EH (cell line): ENCODE measurements at regions not wholly inside any gene's neighbourhood (a gene's known extent, or its start where the extent isn't known, plus 50 kb on each side); places are given as distances from the start of the nearest gene placed in this dataset.
"Not testable (repeated sequence)": the region's sequence is repeated elsewhere in the genome, so short reads cannot be mapped to it uniquely, and the experiment has no call there.

Source experiments
- DNase-seq: peaks from one replicate; pipeline ENCODE4 v3.0.0-alpha.2; 2015; ENCODE audit warnings: low read depth

GRCh38 chr15:72865486-72865885, 81.9 kb upstream of the ADPGK start:
- DNase-seq: no peak

GRCh38 chr15:72864681-72865080, 81.1 kb upstream of the ADPGK start:
- DNase-seq: no peak

- DNase-seq: no peak
Observed at GRCh38 chr15:72861354-72861910, 77.9 kb upstream of the ADPGK start.

DNA sequence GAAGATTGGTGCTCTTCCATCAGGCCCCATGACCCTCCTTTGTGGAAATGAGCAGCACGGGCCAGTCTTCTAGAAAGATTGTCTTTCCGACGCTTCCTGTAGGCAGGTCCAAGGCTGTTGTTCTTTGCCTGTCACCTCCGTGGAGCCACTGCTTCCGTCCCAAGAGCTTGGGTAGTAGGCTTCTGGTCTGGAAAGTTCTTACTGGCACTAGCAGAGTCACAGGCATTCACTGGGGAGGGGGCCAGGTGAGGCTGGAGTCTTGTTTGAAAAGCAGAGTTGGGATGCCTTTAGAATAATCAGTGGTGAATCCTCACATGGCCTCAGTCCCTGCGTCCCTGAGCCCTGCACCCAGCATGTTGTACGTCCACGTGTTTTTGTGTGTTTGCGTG, 76.2 kb upstream of the ADPGK start:
- no peak for DNase-seq

DNA sequence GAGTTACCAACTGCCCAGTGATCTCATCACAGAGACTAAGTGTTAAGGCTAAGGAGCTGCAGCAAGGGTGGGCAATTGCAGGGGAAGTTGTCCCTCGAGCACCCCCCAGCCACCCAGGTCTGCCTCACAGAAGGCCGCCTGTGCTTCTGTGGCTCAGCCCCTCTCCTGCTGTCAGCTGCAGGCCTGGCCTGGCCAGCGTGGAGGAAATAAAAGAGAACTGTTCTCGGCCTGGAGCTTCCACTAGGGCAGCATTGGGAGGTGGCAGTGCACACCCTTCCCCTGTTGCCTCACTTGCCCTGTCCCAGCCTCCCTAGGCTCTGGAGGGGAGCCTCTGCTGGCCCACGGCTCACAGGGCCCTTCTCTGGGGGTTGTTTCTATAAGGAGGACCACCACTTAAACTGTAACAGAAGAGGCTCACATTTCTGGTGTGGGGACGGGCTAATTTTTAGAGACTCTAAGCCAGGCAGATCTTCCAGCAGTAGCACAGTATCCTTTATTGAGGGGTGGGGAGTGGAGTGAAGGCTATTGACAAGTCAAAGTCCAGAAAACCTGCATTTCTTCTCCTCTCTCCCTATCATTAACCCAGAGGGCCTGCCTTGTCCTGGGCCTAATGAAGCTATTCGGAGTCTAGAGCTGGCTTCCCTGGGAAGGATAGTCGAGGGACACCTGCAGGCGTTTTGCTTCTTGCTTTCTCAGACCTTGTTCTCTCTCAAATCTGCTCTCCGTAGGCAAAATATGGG, 75.6 kb upstream of the ADPGK start:
- no peak for DNase-seq

DNA sequence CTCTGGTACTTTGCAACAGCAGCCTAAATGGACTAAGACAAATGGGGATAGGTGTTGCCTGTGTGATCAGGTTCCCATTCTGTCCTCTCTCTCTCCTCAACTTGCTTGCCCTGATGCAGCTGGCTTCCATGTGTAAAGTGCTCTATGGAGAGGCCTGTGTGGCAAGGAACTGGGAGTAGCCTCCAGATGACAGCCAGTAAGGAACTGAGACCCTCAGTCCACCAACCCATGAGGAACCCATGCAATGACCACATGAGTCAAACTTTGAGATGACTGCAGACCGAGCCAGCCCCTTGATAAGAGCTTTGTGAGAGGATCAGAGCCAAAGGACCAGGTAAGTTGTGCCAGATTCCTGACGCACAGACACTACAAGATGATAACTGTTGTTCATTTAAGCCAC, 74.6 kb upstream of the ADPGK start:
- DNase-seq: no peak

GRCh38 chr15:72857331-72858063, 73.9 kb upstream of the ADPGK start:
- no peak for DNase-seq

DNA sequence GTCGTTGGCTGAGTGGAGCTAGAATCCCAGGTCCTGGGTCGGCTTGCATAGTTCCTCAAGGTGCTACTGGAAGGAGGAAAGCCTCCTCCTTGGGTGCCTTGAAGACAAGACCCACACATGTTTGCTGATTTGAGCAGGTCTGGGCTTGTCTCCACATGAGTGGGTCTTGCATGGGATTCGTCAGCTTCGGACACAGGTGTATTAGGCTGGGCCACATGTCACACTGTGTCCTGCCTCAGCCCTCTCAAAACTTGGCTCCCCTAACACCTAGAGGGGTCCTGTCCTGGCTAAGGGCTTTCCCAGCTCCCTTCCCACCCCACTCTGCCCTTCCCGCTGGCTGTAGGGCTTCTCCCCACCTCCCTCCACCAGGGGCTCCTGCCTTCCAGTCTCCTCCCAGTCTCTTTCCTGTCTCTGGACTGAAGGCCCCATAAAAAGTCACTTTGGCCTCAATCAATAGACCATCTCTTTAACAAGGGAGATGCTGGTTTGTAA, 73.0 kb upstream of the ADPGK start:
- no peak for DNase-seq

GRCh38 chr15:72855791-72856190, 72.2 kb upstream of the ADPGK start:
- no peak for DNase-seq

DNA sequence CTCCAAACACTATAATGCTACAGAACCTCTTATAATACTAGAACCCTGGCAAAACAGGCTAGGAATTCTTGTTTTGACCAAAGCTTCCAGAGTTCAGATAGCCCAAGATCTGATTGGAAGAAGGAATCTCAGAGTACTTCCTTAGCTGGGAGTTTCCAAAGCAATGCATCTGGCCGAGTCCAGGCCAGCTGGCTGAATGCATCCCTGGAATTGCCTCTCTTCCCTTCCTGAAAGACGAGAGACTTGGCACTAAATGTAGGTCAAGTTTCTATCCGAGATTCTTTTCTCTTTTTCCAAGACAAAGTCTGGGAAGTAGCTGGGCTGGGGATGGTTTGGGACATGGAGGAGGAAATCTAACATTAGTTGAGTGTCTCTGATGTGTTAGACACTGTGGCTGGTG, 68.7 kb upstream of the ADPGK start:
- no peak for DNase-seq

DNA sequence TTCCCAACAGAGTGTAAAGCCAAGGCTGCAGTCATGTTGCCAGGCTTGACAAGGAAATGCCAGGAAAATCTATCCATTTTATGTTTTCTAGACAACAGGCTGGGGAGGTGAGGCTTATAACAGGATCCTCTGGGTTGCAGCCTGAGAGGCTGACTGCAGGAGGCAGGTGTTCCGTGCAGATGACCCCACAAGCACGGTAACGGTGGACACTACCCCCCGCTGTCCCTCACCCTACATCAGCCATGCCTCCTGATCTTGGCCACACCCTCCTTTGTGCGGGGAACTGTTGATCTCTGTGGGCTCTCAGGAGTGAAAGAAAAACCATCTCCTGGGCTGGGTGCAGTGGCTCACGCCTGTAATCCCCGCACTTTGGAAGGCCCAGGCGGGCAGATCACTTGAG, 68.0 kb upstream of the ADPGK start:
- DNase-seq: no peak

DNA sequence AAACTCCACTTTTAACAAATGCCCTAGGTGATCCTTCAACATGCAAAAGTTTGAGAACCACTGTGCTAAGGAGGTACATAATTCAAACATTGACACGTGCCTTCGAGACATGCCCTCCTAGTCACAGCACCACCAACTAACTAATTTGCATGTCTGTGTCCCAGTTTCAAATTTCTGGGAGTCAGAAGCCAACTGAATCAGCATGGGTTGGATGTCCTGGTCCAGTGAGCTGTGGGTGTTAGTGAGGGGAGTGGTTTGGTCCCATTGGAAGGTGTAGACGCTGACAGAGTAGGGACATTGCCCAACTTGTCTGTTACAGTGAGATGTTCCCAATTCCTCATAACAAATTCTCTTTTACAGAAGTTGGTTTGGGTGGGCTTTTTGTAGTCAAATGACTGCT, 67.3 kb upstream of the ADPGK start:
- DNase-seq: no peak

DNA sequence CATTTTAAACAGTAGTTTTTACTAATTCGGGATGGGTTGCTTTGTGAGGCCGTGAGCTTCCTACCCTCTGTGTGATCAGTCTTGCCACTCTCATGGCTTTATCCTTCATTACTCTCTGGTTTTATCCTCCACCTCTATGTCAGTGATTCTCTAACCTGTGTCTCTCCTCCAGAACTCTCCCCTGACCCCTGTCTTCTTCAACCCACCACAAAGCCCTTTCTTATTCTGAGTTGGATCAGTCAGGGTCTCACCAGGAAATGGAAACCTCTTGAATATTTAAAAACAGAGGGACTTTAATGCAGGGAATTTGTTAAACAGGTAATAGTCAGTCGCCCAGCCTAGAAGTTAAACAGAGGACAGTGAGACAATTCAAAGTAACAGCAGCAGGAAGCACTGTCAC, 64.2 kb upstream of the ADPGK start:
- no peak for DNase-seq

DNA sequence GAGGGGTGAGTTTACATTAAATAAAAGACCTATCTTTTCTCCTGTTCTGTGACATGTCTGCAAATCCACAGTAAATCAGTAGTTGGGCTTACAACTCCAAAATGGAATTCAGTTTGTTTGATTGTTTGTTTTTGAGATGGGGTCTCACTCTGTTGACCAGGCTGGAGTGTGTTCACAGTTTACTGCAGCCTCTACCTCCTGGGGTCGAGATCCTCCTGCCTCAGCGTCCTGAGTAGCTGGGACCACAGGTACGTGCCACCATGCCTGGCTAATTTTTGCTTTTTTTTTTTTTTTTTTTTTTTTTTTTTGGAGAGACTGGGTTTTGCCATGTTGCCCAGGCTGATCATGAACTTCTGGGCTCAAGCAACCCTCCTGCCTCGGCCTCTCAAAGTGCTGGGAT, 63.5 kb upstream of the ADPGK start:
- no peak for DNase-seq

GRCh38 chr15:72845981-72846383, 62.4 kb upstream of the ADPGK start:
- peak; percentile 24 for DNase-seq

GRCh38 chr15:72844067-72844466, 60.5 kb upstream of the ADPGK start:
- DNase-seq: no peak

- DNase-seq: not testable (repeated sequence)
Observed at GRCh38 chr15:72843340-72843739, 59.8 kb upstream of the ADPGK start.

GRCh38 chr15:72840114-72840513, 56.6 kb upstream of the ADPGK start:
- DNase-seq: no peak

- no peak for DNase-seq
Observed at GRCh38 chr15:72838311-72838731, 54.8 kb upstream of the ADPGK start.

DNA sequence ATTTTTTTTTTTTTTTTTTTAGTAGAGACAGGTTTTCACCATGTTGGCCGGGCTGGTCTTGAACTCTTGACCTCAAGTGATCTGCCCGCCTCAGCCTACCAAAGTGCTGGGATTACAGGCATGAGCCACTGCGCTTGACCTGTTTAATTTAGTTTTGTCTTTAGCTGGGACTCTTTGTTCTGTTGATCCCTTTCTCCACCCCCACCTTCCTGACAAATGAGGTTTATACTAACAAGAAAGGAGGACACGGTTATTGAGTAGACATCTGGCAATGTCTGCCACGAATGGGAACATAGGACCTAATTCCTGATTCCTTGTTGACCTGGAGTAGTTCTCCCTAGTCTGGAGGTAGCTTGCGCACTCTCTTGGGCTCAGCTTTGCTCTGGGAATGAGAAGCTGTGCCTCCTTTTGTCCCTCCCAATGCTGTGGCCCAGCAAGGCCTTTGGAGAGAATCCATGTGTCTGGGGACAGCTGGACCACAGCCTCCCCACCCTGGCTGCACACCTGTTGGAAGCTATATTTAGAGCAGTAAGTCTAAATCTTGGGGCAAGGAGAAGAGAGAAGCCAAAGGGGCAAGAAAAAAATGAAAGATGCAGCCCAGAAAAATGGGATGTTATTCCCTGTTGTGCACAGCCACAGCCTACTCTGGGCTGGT, 53.2 kb upstream of the ADPGK start:
- DNase-seq: no peak

GRCh38 chr15:72835294-72835890, 51.8 kb upstream of the ADPGK start:
- DNase-seq: peak; percentile 10

- no peak for DNase-seq
Observed at GRCh38 chr15:72833561-72833960, 50.0 kb upstream of the ADPGK start.
